NOMO-1 treated with DMSO at 0.1 percent for 48 hours (cell line): ENCODE measurements at regions not wholly inside any gene's neighbourhood (a gene's known extent, or its start where the extent isn't known, plus 50 kb on each side); places are given as distances from the start of the nearest gene placed in this dataset.
A peak's percentile ranks its signal among the peaks of the same experiment; 100 is the strongest.

Experiments used
- DNase-seq: peaks from one replicate; lab custom pipeline; 2025; ENCODE audit not compliant: unreplicated experiment; lab: John Stamatoyannopoulos, UW

GRCh38 chr9:84123648-84124406, 143.2 kb downstream of the RMI1 start:
- DNase-seq, result no peak

GRCh38 chr9:84125046-84125445, 144.4 kb downstream of the RMI1 start:
- DNase-seq, result no peak

- DNase-seq, result no peak
These were observed 148.9 kb downstream of the RMI1 start for GRCh38 chr9:84129529-84129928.

- DNase-seq, result no peak
These were observed 155.7 kb downstream of the RMI1 start for GRCh38 chr9:84136119-84136868.

- DNase-seq, result no peak
These were observed 157.4 kb downstream of the RMI1 start for GRCh38 chr9:84137968-84138367.

- DNase-seq, result no peak
These were observed 157.9 kb downstream of the RMI1 start for GRCh38 chr9:84138541-84138940.

GRCh38 chr9:84139296-84140070, 158.9 kb downstream of the RMI1 start:
- DNase-seq, result peak; percentile 56

- no peak for DNase-seq
These were observed 160.0 kb downstream of the RMI1 start for GRCh38 chr9:84140535-84141101.

GRCh38 chr9:84141741-84142370, 161.3 kb downstream of the RMI1 start:
- no peak for DNase-seq

GRCh38 chr9:84145031-84145430, 164.4 kb downstream of the RMI1 start:
- no peak for DNase-seq

- no peak for DNase-seq
These were observed 165.2 kb downstream of the RMI1 start for GRCh38 chr9:84145780-84146179.

GRCh38 chr9:84146893-84147710, 166.5 kb downstream of the RMI1 start:
- DNase-seq, result no peak

- DNase-seq, result no peak
These were observed 170.6 kb downstream of the RMI1 start for GRCh38 chr9:84151236-84151635.

GRCh38 chr9:84151640-84152039, 171.0 kb downstream of the RMI1 start:
- DNase-seq, result no peak

GRCh38 chr9:84152204-84152603, 171.6 kb downstream of the RMI1 start:
- DNase-seq, result no peak

- no peak for DNase-seq
These were observed 173.3 kb downstream of the RMI1 start for GRCh38 chr9:84153885-84154284.

GRCh38 chr9:84154320-84154719, 173.7 kb downstream of the RMI1 start:
- DNase-seq, result no peak

GRCh38 chr9:84163052-84163650, 177.4 kb downstream of the SLC28A3 start:
- no peak for DNase-seq

- DNase-seq, result no peak
These were observed 173.7 kb downstream of the SLC28A3 start for GRCh38 chr9:84166891-84167290.

GRCh38 chr9:84169240-84169639, 171.3 kb downstream of the SLC28A3 start:
- DNase-seq, result no peak
